ENCODE measurements at regions not wholly inside any gene's neighbourhood (a gene's known extent, or its start where the extent isn't known, plus 50 kb on each side); places are given as distances from the start of the nearest gene placed in this dataset.

- no peak for DNase-seq (ENCODE audit: low read depth)
These were observed 82.1 kb upstream of the HDAC9 start for GRCh38 chr7:18413447-18413846.

DNA sequence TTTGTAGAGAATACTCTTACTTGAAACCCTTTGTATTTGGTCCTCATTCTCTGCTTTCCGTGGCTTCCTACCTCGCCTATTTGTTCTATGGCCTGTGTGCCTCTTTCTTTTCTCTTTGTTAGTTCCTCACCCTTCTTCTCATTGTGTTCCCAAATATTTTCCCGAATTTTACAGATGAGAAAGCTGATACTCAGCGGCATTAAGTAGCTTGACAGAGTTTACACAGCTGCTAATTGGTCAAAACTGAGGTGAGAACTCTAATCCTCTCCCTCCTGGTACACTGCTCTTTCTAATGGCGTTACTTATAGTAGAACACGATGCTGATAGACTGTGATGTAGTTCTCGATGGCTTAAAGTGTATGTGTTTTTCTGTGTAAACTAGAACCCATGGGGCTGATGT is 80.7 kb upstream of the HDAC9 start:
- no peak for DNase-seq (ENCODE audit: low read depth)

DNA sequence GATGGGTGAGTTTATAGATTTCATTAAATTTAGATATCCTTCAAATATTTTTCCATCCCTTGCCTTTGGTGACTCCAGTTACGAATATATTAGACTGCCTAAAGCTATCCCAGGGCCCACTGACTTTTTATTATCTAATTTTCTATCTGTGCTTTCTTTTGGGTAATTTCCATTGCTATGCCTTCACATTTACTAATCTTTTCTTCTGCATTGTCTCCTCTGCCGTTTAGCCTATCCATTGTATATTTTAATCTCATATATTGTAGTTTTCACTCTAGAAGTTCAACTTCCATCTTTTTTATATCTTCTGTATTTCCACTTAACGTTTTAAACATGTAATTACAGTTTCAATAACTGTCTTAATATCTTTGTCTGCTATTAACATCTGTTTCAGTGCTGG is 78.6 kb upstream of the HDAC9 start:
- DNase-seq (ENCODE audit: low read depth), result no peak

DNA sequence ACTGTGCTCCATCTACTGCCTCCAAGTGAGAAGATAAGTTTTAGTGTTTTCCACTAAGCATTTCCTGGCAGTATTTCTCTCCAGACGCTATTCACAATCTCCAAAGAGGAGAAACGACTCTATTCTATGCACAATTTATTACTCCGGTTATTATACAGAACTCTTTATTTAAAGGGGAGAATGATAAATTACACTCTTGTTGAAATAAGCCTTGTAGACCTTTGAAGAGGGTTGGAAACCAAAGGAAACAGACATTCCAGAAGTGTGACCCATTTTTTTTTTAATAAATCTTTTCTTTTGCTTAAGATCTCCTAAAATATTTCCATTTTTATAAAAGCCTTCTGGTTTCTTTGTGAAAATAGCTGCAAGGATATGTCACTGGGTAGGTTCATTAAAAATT is 76.1 kb upstream of the HDAC9 start:
- no peak for DNase-seq (ENCODE audit: low read depth)

- DNase-seq (ENCODE audit: low read depth), result no peak
These were observed 75.4 kb upstream of the HDAC9 start for GRCh38 chr7:18420108-18420507.

DNA sequence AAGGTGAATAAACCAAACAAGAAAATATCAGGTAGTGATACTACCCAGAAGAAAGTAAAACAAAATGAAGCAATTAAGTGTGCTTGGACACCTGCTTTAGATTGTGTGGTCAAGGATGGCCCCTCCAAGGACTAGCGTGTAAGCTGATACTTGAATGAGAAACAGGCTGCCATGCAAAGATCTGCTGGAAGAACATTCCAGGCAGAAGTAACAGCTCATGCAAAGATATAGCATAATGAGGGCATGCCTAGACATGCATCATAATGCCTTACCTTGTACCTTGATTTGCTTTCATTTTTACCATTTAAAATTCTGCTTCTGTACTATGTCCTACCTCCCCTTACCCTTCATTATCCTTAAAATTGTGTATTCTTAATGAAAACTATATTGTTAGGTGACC is 74.8 kb upstream of the HDAC9 start:
- no peak for DNase-seq (ENCODE audit: low read depth)

- no peak for DNase-seq (ENCODE audit: low read depth)
These were observed 74.1 kb upstream of the HDAC9 start for GRCh38 chr7:18421297-18422002.

DNA sequence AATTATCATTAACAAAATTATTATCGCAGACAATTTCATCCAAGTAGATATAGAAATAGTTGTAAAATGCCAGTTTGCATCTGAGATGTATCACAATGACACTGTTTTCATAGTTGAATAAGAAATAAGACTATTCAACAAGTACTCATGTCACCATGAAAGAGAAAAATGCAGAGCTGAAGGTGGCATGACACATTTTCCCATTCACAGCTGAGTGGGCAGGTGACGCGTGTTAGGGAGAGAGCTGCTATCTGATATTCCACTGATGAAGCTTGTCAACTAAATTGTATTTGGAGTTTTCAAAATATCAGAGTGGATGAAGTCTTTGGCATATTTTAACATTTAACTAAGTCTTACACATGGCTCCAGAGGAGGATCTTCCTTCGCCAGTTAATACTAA is 70.3 kb upstream of the HDAC9 start:
- no peak for DNase-seq (ENCODE audit: low read depth)

DNA sequence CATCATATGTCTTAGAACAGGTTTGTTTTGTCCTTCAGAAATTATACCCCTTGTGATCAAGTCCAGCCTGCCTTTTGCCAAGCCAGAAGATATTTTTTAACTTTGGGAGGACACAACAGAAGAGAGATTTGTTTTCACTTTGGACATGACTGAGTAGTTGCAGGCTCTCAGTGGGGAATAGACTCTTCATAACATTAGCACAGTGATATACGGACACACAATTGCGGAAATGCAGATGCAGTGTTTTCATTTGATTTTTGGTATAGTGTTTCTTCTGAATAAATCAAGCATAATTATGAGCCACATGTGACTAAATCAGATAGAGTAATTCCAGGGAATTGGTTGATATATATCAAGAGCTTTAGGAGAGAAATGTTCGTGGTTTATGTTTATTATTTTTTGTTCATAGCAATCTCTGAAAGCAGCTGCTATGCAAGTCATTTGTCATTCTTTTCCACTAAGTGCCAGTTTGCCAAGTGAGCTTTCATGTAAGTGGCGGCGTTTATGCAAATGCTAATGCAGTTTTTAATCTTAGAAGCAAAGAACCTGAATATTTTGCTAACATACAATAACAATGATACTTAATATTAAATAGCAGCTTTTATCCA is 69.6 kb upstream of the HDAC9 start:
- DNase-seq (ENCODE audit: low read depth), result no peak

DNA sequence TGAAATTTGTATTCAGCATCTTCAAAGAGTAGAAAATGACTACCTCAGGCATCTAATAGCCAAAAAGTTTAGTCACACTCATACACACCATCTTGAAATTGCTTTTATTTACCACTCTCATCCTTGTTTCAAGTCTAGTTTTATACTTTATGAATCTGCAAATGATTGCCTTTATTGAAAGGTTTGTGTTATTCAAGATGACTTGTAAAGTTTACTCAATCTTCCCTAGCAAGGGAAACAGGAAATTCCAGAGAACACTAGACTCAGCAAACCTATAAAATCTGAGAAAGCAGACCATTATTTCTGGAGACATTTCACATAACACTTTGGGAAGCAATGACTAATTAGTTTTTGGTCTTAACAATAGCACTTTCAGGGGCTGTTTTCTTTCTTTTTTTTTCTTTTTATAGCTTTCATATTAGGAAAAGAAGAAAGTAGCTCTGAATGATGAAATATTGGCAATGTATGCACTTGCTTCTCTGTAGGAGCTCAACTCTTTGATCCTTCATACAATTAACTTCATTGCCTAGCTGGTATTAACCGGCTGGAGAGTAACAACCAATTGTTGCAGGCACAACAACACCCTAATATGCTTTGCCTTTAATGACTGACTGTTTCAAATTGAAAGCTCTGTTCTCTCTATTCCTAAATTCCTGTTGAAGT is 68.9 kb upstream of the HDAC9 start:
- peak; percentile 11 for DNase-seq (ENCODE audit: low read depth)

GRCh38 chr7:18429547-18429946 is 66.0 kb upstream of the HDAC9 start:
- peak; percentile 43 for DNase-seq (ENCODE audit: low read depth)

GRCh38 chr7:18430810-18431209 is 64.7 kb upstream of the HDAC9 start:
- DNase-seq (ENCODE audit: low read depth), result no peak

DNA sequence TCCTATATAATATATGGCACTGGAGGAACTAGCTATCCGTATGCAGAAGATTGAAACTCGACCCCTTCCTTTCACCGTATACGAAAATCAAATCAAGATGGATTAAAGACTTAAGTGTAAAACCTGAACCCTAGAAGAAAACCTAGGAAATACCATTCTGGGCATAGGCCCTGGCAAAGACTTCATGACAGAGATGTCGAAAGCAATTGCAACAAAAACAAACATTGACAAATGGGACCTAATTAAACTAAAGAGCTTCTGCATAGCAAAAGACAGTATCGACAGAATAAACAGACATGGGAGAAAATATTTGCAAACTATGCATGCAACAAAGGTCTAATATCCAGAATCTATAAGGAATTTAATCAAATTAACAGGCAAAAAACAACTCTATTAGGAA is 61.4 kb upstream of the HDAC9 start:
- no peak for DNase-seq (ENCODE audit: low read depth)

GRCh38 chr7:18437101-18437500 is 58.4 kb upstream of the HDAC9 start:
- peak; percentile 18 for DNase-seq (ENCODE audit: low read depth)

GRCh38 chr7:18440934-18441333 is 54.6 kb upstream of the HDAC9 start:
- no peak for DNase-seq (ENCODE audit: low read depth)

- DNase-seq (ENCODE audit: low read depth), result no peak
These were observed 50.7 kb upstream of the HDAC9 start for GRCh38 chr7:18444826-18445225.

DNA sequence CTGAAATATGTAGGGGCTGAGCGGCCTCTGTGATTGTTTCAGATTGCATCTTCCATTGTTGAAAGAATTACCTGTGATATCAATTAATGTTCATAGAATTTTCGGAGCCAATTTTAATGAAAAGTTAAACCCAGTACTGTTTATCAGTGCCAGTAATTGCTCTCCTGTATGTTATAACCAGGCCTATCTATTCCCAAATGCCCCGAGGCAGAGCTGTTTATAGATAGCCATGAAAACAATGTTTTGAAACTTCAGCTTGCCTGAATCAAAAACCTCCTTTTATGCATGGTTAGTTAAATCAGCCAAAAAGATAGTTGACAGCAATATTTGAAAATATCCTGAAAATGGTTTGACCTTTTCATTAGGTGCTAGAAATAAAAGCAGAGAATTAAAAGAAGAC is 50.1 kb upstream of the HDAC9 start:
- no peak for DNase-seq (ENCODE audit: low read depth)
